Upper lobe of left lung (tissue), 6 donors: ENCODE measurements at regions not wholly inside any gene's neighbourhood (a gene's known extent, or its start where the extent isn't known, plus 50 kb on each side); places are given as distances from the start of the nearest gene placed in this dataset.

ENCODE experiments used
- ATAC-seq, 2 donors: fragments of 200-7000 bp; cut with Tn5 transposase; one replicate each; pipeline ENCODE4 v1.9.1; 2022; ENCODE audit warnings: mild to moderate bottlenecking in 2 of 2, moderate library complexity in 2 of 2; ENCODE audit not compliant: low FRiP score in 2 of 2
- DNase-seq, 2 donors: peaks; one replicate each; pipeline ENCODE4 v3.0.0-alpha.2; 2019 to 2020
- H3K27ac ChIP-seq, 4 donors: fragments of 200-600 bp; sonication (generic); one replicate each; pipeline ENCODE4 v1.5.1; 2016 to 2019
- H3K27me3 ChIP-seq, 4 donors: fragments of 200-600 bp; sonication (generic); one replicate each; pipeline ENCODE4 v1.5.1; 2017 to 2019
- H3K36me3 ChIP-seq, 4 donors: fragments of 200-600 bp; sonication (generic); one replicate each; pipeline ENCODE4 v1.5.1; 2016 to 2019
- H3K4me1 ChIP-seq, 4 donors: fragments of 200-600 bp; sonication (generic); one replicate each; pipeline ENCODE4 v1.5.1; 2018 to 2019
- H3K4me3 ChIP-seq, 4 donors: fragments of 200-600 bp; sonication (generic); one replicate each; pipeline ENCODE4 v1.5.1; 2017 to 2019; ENCODE audit warnings: mild to moderate bottlenecking in 2 of 4, moderate library complexity in 1 of 4
- H3K9me3 ChIP-seq, 4 donors: fragments of 200-600 bp; sonication (generic); one replicate each; pipeline ENCODE4 v1.5.1; 2018 to 2019
- CTCF ChIP-seq, 6 experiments: fragments of 450-650 bp in 4 of 6; fragments of 200-600 bp in 2 of 6; sonication (generic) in 2 of 6; IDR thresholded peaks; one replicate each; pipeline ENCODE4 v1.5.1; 2016 to 2019; ENCODE audit warnings: antibody characterized with exemption in 6 of 6
- EP300 ChIP-seq, 4 donors: sonication (generic); formaldehyde crosslinking; IDR thresholded peaks; one replicate each; pipeline ENCODE4 v1.5.1; 2017; ENCODE audit warnings: antibody characterized with exemption in 4 of 4, control low read depth in 2 of 4
- POLR2A ChIP-seq, 4 donors: fragments of 450-650 bp; IDR thresholded peaks; one replicate each; pipeline ENCODE4 v1.5.1; 2016 to 2017; ENCODE audit warnings: antibody characterized with exemption in 4 of 4, mild to moderate bottlenecking in 2 of 4
- POLR2AphosphoS5 ChIP-seq, 2 donors: sonication (generic); formaldehyde crosslinking; IDR thresholded peaks; one replicate each; pipeline ENCODE4 v1.5.1; 2017; ENCODE audit warnings: antibody characterized with exemption in 2 of 2
- WGBS, 2 donors: methylation state at CpG; one replicate each; pipeline ENCODE4 v1.1.5; 2017 to 2018; 5-methylcytosine and 5-hydroxymethylcytosine counted together
- donor health status: DM: no; HTN: no; CAD: no; lungs with moderate emphysema.
- donor health status: DM: no; HTN: yes; CAD: no; lungs with severe emphysema.

GRCh38 chr7:34277016-34277802 is 371.9 kb downstream of the BMPER start:
- H3K9me3 ChIP-seq: peaks cover 0 to 3% (median 0%) of the 10 kb centered on the region in 4 donors
- no peak overlapping the region for H3K27ac ChIP-seq
- H3K4me1 ChIP-seq: no peaks in the 10 kb centered on the region
- H3K36me3 ChIP-seq: no peaks in the 10 kb centered on the region
- WGBS, 2 donors: 62 to 69% methylated on average over 7 of the region's 7 CpGs
- no peak overlapping the region for H3K4me3 ChIP-seq
- H3K27me3 ChIP-seq: no peaks in the 10 kb centered on the region
- DNase-seq (no peak), ATAC-seq (no peak)
- TF ChIP-seq CTCF (IDR thresholded peaks at IDR 0.05): no peak
- no peak for TF ChIP-seq POLR2A (IDR thresholded peaks at IDR 0.05)
- no peak for TF ChIP-seq EP300 (IDR thresholded peaks at IDR 0.05)
- no peak for TF ChIP-seq POLR2AphosphoS5 (IDR thresholded peaks at IDR 0.05)

GRCh38 chr7:34277803-34278199 is 372.5 kb downstream of the BMPER start:
- Histone ChIP-seq H3K4me3 (no peak overlapping the region), H3K36me3 (no peaks in the 10 kb centered on the region), H3K9me3 (peaks cover 0 to 3% (median 0%) of the 10 kb centered on the region in 4 donors), H3K27me3 (no peaks in the 10 kb centered on the region), H3K27ac (no peak overlapping the region), H3K4me1 (no peaks in the 10 kb centered on the region)
- 75 to 86% methylated on average over 4 of the region's 4 CpGs for WGBS, 2 donors
- ATAC-seq (no peak), DNase-seq (no peak)
- no peak for TF ChIP-seq EP300 (IDR thresholded peaks at IDR 0.05)
- no peak for TF ChIP-seq CTCF (IDR thresholded peaks at IDR 0.05)
- TF ChIP-seq POLR2A (IDR thresholded peaks at IDR 0.05): no peak
- no peak for TF ChIP-seq POLR2AphosphoS5 (IDR thresholded peaks at IDR 0.05)

GRCh38 chr7:34281260-34281659 is 375.9 kb downstream of the BMPER start:
- no peaks in the 10 kb centered on the region for H3K36me3 ChIP-seq
- TF ChIP-seq CTCF (IDR thresholded peaks at IDR 0.05) (no peak), POLR2AphosphoS5 (IDR thresholded peaks at IDR 0.05) (no peak), EP300 (IDR thresholded peaks at IDR 0.05) (no peak), POLR2A (IDR thresholded peaks at IDR 0.05) (no peak)

GRCh38 chr7:34282271-34282670 is 375.7 kb upstream of the NPSR1 start:
- TF ChIP-seq CTCF (IDR thresholded peaks at IDR 0.05) (no peak), EP300 (IDR thresholded peaks at IDR 0.05) (no peak), POLR2A (IDR thresholded peaks at IDR 0.05) (no peak), POLR2AphosphoS5 (IDR thresholded peaks at IDR 0.05) (no peak)
- Histone ChIP-seq H3K9me3 (peaks cover 0 to 3% (median 0%) of the 10 kb centered on the region in 4 donors), H3K27me3 (no peaks in the 10 kb centered on the region), H3K27ac (no peak overlapping the region), H3K4me3 (no peak overlapping the region), H3K36me3 (no peaks in the 10 kb centered on the region), H3K4me1 (no peaks in the 10 kb centered on the region)
- DNase-seq: no peak
- no peak for ATAC-seq
- WGBS, 2 donors: 27% methylated on average over 1 of the region's 1 CpG; no CpG with 5 or more reads in 1 of the 2 donors

More at GRCh38 chr7:34281260-34281659, 375.9 kb downstream of the BMPER start:
- Histone ChIP-seq H3K4me3 (no peak overlapping the region), H3K27me3 (no peaks in the 10 kb centered on the region), H3K9me3 (peaks cover 0 to 3% (median 0%) of the 10 kb centered on the region in 4 donors), H3K27ac (no peak overlapping the region), H3K4me1 (no peaks in the 10 kb centered on the region)
- ATAC-seq (no peak), DNase-seq (no peak)
- WGBS, 2 donors: 81 to 97% methylated on average over 1 of the region's 1 CpG

- 62 to 75% methylated on average over 1 of the region's 1 CpG for WGBS, 2 donors
- Histone ChIP-seq H3K36me3 (no peaks in the 10 kb centered on the region), H3K4me3 (no peak overlapping the region), H3K27me3 (no peaks in the 10 kb centered on the region), H3K27ac (no peak overlapping the region), H3K9me3 (no peaks in the 10 kb centered on the region), H3K4me1 (no peaks in the 10 kb centered on the region)
- no peak for ATAC-seq
- no peak for TF ChIP-seq POLR2AphosphoS5 (IDR thresholded peaks at IDR 0.05)
- TF ChIP-seq EP300 (IDR thresholded peaks at IDR 0.05): no peak
- no peak for TF ChIP-seq POLR2A (IDR thresholded peaks at IDR 0.05)
- no peak for TF ChIP-seq CTCF (IDR thresholded peaks at IDR 0.05)
- no peak for DNase-seq
These were observed 361.4 kb upstream of the NPSR1 start for GRCh38 chr7:34296663-34297062.
